ENCODE measurements at regions not wholly inside any gene's neighbourhood (a gene's known extent, or its start where the extent isn't known, plus 50 kb on each side); places are given as distances from the start of the nearest gene placed in this dataset.

DNA sequence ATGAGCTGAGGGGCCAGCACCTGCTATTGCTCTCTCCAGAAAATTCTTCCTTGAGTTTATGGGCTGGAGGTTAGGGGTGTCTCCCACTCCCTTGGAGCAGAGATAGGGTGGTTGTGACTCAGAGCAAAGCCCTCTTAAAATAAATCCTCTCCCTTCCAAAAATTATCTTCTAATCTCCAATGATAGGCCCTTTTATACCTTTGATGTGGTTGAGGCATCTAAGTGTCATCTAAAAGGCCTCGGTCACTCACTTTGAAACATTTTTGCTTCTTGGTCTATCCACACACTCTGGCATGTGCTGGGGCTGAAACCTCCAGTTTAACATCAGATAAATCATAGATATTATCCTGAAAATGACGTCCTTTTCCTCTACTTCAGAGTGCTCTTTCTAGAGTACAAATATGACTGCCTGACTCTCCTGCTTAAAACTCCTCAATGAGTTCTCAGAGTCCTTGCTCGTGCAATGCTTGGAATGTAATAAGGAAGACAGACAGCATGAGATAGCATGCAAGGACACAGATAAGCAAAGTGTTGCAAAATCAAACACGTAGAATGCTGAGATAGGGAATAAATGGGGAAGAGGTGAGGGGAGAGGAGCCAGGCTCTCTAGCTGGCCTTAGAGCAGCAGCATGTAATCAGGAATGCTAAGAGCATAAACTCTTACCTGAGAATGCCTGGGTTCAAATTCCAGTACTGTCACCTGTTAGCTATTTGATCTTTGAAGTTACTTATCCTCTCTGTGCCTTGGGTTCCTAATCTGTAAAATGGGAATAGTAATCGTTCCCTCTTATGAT, 374.1 kb upstream of the CITED2 start:
- TF ChIP-seq, protein P1, sequence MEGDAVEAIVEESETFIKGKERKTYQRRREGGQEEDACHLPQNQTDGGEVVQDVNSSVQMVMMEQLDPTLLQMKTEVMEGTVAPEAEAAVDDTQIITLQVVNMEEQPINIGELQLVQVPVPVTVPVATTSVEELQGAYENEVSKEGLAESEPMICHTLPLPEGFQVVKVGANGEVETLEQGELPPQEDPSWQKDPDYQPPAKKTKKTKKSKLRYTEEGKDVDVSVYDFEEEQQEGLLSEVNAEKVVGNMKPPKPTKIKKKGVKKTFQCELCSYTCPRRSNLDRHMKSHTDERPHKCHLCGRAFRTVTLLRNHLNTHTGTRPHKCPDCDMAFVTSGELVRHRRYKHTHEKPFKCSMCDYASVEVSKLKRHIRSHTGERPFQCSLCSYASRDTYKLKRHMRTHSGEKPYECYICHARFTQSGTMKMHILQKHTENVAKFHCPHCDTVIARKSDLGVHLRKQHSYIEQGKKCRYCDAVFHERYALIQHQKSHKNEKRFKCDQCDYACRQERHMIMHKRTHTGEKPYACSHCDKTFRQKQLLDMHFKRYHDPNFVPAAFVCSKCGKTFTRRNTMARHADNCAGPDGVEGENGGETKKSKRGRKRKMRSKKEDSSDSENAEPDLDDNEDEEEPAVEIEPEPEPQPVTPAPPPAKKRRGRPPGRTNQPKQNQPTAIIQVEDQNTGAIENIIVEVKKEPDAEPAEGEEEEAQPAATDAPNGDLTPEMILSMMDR (IDR thresholded peaks at IDR 0.05) = no peak
- no peak for DNase-seq (ENCODE audit: low spot score)
- peak; percentile 46 for ATAC-seq (ENCODE audit: low FRiP score)

DNA sequence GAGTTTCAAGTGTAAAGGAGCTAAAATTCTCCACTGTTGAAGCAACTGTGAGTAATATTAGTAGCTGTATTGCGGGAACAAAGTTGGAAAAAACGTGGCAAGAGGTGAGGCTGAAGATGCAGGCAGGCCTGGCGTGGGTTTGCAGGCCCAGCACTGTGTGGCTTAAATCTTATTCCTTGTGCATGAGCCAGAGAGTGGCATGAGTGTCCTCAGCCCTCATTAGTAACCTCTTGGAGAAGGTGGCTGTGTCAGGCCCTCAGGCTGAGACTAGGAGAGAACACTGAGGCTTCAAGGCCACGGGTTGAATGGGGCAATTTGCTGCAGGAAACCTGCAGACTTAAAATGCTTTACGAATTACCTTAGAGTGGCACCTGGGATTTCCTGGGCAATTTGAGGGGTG, 372.7 kb upstream of the CITED2 start:
- DNase-seq (ENCODE audit: low spot score) = no peak
- TF ChIP-seq, protein P1 (IDR thresholded peaks at IDR 0.05) = no peak
- no peak for ATAC-seq (ENCODE audit: low FRiP score)

DNA sequence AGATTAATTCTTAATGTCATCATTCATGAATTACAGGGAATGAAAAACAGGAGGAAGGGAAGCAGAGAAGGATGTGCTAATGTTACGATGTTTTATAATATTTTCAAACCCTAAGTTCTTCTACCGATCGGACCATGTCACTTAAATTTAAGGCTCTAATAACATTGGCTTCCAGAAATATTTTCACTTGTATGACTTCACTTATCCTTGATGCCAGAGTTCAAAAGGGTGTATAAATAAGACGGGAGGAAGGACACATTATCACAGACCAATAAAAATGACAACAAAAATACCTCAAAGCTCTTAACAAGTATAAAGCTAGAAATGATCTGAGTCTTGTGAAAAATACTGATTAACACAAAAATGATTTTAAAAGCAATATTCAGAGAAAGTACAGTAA, 370.4 kb upstream of the CITED2 start:
- no peak for DNase-seq (ENCODE audit: low spot score)
- TF ChIP-seq, protein P1 (IDR thresholded peaks at IDR 0.05) = no peak
- ATAC-seq (ENCODE audit: low FRiP score) = no peak

DNA sequence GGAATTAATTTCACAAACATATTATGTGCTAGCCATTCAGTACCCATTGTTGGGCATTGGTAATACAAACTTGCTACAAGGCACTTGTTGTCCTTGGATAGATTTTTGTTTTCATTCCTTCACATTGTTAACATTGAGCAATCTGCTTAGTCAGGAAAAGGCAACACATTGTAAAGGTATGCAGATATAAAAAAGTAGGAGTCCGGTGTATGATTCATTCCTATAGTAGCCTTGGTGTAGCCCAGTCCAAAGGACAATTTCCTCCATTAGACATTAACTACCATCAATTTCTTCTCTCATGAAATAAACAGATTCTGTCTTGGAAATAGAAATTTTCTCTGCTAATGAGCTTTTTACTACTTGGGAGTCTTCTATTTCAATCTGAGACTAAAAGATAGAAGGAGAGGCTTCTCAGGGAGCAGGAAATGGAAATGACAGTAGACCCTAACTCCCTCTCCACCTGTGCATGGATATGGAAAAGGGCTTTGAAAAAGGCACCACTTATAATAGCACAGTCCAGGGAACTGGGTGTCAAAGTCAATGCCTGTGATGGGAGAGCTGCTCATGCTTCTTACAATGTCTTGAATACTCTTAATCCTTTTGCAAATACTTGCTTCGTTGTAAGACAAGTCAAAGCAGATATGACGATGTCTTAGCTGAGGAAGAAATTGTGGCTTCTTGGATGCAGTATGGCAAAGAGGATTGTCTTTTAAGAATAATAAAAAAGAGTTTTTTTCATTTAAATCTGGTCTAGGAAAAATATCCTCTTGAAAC, 369.4 kb upstream of the CITED2 start:
- TF ChIP-seq, protein P1 (IDR thresholded peaks at IDR 0.05) = no peak
- ATAC-seq (ENCODE audit: low FRiP score) = peak; percentile 62
- DNase-seq (ENCODE audit: low spot score) = no peak

DNA sequence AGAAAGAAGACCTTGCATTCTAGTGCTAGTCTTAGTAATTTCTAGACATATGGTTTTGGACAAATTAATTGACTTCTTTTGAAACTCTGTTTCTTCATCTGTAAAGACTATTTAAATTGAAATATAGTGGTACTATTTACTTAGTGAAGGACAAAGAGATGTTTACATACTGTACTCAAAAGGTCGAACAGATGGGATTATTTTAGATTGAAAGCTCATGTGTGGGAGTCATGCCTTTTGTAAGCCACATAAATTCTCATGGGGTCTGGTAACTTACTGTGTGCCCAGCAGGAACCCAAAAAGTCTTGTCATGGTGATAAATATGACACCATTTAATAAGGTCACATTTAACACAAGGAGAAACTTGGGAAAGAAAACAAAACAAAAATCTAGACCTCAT, 368.2 kb upstream of the CITED2 start:
- ATAC-seq (ENCODE audit: low FRiP score) (no peak), DNase-seq (ENCODE audit: low spot score) (no peak)
- TF ChIP-seq, protein P1 (IDR thresholded peaks at IDR 0.05) = no peak

DNA sequence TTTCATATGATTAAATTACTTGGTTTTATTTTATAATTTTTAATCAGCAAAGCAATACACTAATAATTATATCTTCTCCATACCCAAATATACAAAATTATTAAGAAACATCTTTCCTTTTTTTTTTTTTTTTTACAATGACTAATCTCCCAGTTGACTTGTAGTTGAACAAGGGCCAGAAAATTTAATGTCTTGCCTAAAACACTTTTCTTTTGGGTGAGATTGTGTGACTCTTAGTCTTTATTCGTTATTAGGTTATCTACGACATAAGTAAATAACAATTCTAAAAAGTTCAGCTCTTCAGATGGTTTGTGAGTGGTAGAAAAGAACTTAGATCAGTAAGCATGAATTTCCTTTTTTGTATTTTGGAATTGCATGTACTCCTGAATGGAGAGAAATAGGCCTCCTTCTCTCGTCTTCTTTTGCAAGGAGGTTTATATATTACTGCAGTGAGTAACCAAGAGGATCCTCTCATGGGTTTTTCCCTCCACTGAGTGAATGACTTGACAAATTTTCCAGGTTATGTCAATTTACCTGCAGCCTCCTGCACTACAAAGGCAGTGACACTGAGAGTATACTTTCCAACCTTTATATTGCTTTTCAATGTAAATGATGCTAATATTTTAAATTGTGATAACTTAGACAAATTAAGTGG, 364.5 kb upstream of the CITED2 start:
- TF ChIP-seq, protein P1 (IDR thresholded peaks at IDR 0.05) = no peak
- DNase-seq (ENCODE audit: low spot score) = no peak
- ATAC-seq (ENCODE audit: low FRiP score) = no peak
